HUES64 (cell line): ENCODE measurements at regions not wholly inside any gene's neighbourhood (a gene's known extent, or its start where the extent isn't known, plus 50 kb on each side); places are given as distances from the start of the nearest gene placed in this dataset.

Source experiments
- H3K27ac ChIP-seq: 2 replicates; pipeline ENCODE4 v1.7.0; 2013; ENCODE audit warnings: low read depth, low read length, inconsistent platforms
- H3K27me3 ChIP-seq: 2 replicates; pipeline ENCODE4 v1.6.1; 2013; ENCODE audit warnings: mild to moderate bottlenecking, low read length; ENCODE audit not compliant: insufficient read depth
- H3K36me3 ChIP-seq: 2 replicates; pipeline ENCODE4 v1.6.1; 2013; ENCODE audit warnings: mild to moderate bottlenecking, low read length; ENCODE audit not compliant: insufficient read depth
- H3K4me1 ChIP-seq: 2 replicates; pipeline ENCODE4 v1.6.1; 2013; ENCODE audit warnings: mild to moderate bottlenecking, low read length, moderate library complexity; ENCODE audit not compliant: insufficient read depth
- H3K4me3 ChIP-seq: 2 replicates; pipeline ENCODE4 v1.5.1; 2013; ENCODE audit warnings: mild to moderate bottlenecking, low read length, moderate library complexity
- H3K9ac ChIP-seq: 2 replicates; pipeline ENCODE4 v1.6.1; 2013; ENCODE audit warnings: mild to moderate bottlenecking, low read depth, low read length
- H3K9me3 ChIP-seq: 2 replicates; pipeline ENCODE4 v1.6.1; 2013; ENCODE audit warnings: low read depth, low read length; ENCODE audit not compliant: insufficient read depth
- WGBS: fragments of 150-250, 120-280 bp; methylation state at CpG from one replicate; pipeline ENCODE4 v1.1.7; 2013; ENCODE audit warnings: missing lambda C conversion rate; 5-methylcytosine and 5-hydroxymethylcytosine counted together

DNA sequence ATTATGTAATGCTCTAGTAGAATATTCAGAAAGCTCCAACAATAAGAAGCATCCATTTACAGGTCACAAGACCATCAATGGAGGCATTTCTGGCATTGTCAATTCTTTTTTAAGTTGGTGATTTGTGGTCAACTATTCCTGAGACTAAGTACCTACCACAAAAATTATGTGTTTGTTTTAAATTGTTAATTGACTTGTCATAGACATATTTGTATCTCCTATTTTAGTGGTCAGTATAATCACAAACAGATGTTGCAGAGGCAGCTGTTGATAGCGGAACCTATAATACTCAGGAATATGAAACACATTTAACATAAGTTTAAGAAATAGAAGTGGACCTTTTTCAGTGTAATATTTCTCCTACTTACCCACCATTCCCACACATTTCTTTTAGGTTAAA is 430.1 kb downstream of the CCDC85A start:
- H3K27me3 ChIP-seq = no peaks in the 10 kb centered on the region
- H3K9me3 ChIP-seq = no peaks in the 10 kb centered on the region
- no peaks in the 10 kb centered on the region for H3K36me3 ChIP-seq
- 0 out of 2 replicates have a peak, but pooled peaks cover 3% of the 10 kb centered on the region for H3K4me1 ChIP-seq
- no peak overlapping the region for H3K27ac ChIP-seq
- no CpG with 5 or more reads among the region's 1 CpG for WGBS
- no peak overlapping the region for H3K4me3 ChIP-seq
- no peak overlapping the region for H3K9ac ChIP-seq

DNA sequence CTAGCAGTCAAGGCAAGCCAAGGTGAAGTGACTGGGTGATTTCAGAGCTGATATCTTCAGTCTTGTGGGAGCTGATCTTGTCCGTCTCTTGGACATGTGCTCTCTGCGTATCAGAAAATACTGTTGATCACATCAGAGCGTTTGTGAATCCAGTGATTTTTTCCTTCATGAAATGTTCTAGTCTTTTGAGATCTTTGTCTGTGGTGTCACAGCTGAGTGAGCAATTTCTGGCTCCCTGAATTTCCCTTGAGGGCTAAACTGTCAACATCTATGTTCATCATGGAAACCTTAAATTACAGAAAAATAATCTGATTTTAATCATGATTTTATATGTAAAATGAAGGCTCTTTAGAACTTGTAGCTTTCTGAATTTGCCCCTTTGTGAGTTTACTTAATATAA is 432.0 kb downstream of the CCDC85A start:
- H3K9ac ChIP-seq = no peak overlapping the region
- H3K27ac ChIP-seq = no peak overlapping the region
- WGBS = 73% methylated on average over 3 of the region's 3 CpGs
- H3K4me3 ChIP-seq = no peak overlapping the region
- H3K4me1 ChIP-seq = no peaks in the 10 kb centered on the region
- H3K36me3 ChIP-seq = no peaks in the 10 kb centered on the region
- no peaks in the 10 kb centered on the region for H3K27me3 ChIP-seq
- H3K9me3 ChIP-seq = no peaks in the 10 kb centered on the region

DNA sequence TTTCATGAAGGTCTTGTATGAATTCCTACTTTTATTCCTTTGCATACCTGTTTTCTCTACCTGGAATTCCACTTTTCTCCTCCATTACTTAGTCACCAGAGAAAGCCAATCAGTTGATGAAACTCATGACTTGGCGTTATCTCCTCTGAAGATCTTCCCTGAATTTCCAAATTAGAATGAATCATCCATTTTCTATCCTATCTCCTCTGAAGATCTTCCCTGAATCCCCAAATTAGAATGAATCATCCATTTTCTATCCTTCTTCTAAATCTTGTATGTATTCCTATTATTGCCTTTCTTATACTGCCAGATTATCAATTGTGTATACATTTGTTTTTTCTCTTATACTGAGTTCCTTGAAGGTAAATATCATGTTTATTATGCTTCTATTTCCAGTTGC is 440.4 kb downstream of the CCDC85A start:
- H3K9me3 ChIP-seq = no peaks in the 10 kb centered on the region
- WGBS = 90% methylated on average over 1 of the region's 1 CpG
- H3K27ac ChIP-seq = no peak overlapping the region
- H3K36me3 ChIP-seq = no peaks in the 10 kb centered on the region
- no peaks in the 10 kb centered on the region for H3K4me1 ChIP-seq
- no peak overlapping the region for H3K4me3 ChIP-seq
- no peak overlapping the region for H3K9ac ChIP-seq
- H3K27me3 ChIP-seq = no peaks in the 10 kb centered on the region

DNA sequence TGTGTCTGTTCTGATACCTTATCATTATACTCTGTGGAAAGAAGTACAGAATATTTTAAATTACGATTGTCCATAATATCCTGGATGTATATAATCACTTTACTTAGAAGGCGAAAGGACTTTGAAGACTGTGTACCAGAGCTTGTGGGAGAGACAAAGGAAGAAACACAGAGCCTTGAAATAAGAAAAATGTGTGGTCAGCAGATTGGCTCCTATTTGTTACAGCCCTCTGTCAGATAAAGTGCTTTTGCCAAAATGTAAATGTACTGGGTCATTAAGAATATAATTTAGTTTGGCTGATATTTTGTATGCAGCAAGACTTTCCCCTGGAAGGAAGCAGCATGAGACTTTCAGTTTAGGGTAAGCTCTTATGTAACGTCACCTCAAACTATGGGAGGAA is 443.1 kb downstream of the CCDC85A start:
- Histone ChIP-seq H3K9ac (no peak overlapping the region), H3K9me3 (no peaks in the 10 kb centered on the region), H3K4me3 (no peak overlapping the region), H3K4me1 (no peaks in the 10 kb centered on the region), H3K36me3 (no peaks in the 10 kb centered on the region), H3K27ac (no peak overlapping the region), H3K27me3 (no peaks in the 10 kb centered on the region)
- 91% methylated on average over 2 of the region's 3 CpGs for WGBS

DNA sequence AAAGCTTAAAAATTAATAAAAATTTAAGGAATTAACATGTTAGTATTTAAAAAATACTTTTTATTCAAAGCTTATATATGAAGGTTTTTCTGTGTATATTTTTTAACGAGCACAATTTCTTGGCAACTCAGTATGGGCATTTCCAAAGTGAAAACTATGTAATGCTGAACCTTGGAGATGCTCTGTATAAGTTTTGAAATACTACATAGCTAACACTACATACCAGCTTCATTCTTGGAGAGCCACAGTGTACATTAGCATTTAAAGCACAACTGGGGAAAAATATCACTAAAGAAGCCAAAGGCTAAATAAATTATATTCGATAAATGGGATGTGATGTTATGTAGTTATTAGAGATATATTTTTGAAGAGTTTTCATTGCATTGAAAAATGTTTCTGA is 446.5 kb downstream of the CCDC85A start:
- Histone ChIP-seq H3K9ac (no peak overlapping the region), H3K9me3 (no peaks in the 10 kb centered on the region), H3K4me1 (no peaks in the 10 kb centered on the region), H3K36me3 (no peaks in the 10 kb centered on the region), H3K27ac (no peak overlapping the region), H3K4me3 (no peak overlapping the region), H3K27me3 (no peaks in the 10 kb centered on the region)
- 100% methylated on average over 2 of the region's 2 CpGs for WGBS

DNA sequence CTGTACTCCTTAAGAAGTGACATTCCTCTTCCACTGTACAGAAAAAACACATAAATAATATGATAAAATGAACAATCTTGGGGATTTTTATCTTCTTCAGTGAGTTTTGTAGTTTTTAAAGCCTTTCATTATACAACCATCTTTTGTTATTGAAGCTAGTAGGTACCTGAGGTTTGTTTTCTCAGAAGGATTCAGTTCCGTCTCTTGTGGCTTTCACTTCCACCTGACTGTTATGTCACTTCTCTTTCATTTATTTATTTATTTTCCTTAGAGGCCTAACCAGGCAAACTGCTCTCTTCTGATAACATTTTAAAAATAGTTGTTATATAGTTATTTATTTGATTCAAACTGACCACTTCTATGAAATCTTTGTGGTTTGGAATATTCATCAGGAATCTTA is 464.2 kb downstream of the CCDC85A start:
- no peaks in the 10 kb centered on the region for H3K36me3 ChIP-seq
- WGBS = 40% methylated on average over 1 of the region's 1 CpG
- no peak overlapping the region for H3K27ac ChIP-seq
- no peak overlapping the region for H3K9ac ChIP-seq
- no peaks in the 10 kb centered on the region for H3K4me1 ChIP-seq
- H3K9me3 ChIP-seq = no peaks in the 10 kb centered on the region
- H3K4me3 ChIP-seq = no peak overlapping the region
- H3K27me3 ChIP-seq = no peaks in the 10 kb centered on the region

DNA sequence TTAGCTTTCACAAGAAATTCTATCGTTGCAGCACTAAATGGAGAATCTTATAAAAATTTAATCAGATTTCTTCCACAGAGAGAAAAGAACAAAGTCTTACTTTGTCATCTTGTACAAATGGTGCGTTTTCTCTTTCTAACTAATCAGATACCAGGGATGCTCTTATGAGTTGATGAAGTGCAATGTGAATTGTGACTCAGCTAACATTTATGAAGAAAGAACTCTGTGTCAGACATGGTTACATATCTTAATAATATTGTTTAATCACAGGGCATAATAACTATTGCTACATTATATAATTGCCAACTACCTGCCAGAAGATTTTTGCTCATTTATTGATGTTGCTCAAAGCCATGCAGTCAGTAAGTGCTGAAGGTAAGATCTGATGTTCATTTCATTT is 465.0 kb downstream of the CCDC85A start:
- no peaks in the 10 kb centered on the region for H3K36me3 ChIP-seq
- H3K4me1 ChIP-seq = no peaks in the 10 kb centered on the region
- H3K9me3 ChIP-seq = no peaks in the 10 kb centered on the region
- H3K27me3 ChIP-seq = no peaks in the 10 kb centered on the region
- no peak overlapping the region for H3K4me3 ChIP-seq
- H3K9ac ChIP-seq = no peak overlapping the region
- 100% methylated on average over 1 of the region's 2 CpGs for WGBS
- no peak overlapping the region for H3K27ac ChIP-seq

DNA sequence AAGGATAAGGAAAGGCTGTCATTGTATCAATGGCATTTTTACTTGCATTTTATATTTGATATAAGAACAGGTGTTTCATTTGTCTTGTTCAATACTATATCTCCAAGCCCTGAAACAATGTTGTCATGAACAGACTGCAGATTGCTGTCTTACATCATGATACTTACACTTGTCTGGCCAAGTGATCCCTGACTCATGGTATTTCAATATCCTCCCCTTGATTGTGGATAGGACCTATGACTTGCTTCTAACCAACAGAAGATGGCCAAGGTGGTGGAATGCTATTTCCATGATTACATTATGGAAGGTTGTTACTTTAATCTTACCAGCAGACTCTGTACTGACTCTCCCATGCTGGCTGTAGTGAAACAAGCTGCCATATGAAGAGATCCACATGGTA is 471.1 kb downstream of the CCDC85A start:
- H3K4me3 ChIP-seq = no peak overlapping the region
- H3K27ac ChIP-seq = no peak overlapping the region
- H3K9ac ChIP-seq = no peak overlapping the region
- no peaks in the 10 kb centered on the region for H3K27me3 ChIP-seq
- no peaks in the 10 kb centered on the region for H3K36me3 ChIP-seq
- no peaks in the 10 kb centered on the region for H3K4me1 ChIP-seq
- no peaks in the 10 kb centered on the region for H3K9me3 ChIP-seq

DNA sequence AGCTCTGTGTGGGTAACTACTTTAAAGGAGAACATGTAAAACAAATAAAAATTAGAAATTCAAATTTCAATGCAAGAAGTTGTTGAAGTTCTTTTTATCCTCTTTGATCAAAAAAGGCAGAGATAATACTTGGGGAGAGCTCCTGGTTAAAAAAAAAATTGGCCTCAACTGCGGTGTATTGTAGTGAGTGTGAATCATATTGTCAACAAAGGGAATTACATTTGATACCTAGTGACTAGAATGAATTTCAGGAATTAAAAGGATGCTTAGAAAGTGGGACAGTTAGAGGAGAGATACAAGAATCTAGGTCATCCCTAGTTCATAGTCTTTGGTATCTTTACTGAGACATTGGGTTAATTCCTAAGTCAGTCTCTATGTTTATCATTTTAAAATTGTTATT is 473.0 kb downstream of the CCDC85A start:
- H3K4me1 ChIP-seq = no peaks in the 10 kb centered on the region
- H3K9me3 ChIP-seq = no peaks in the 10 kb centered on the region
- H3K9ac ChIP-seq = no peak overlapping the region
- no peak overlapping the region for H3K4me3 ChIP-seq
- no peak overlapping the region for H3K27ac ChIP-seq
- no peaks in the 10 kb centered on the region for H3K27me3 ChIP-seq
- H3K36me3 ChIP-seq = no peaks in the 10 kb centered on the region
- 100% methylated on average over 1 of the region's 1 CpG for WGBS

DNA sequence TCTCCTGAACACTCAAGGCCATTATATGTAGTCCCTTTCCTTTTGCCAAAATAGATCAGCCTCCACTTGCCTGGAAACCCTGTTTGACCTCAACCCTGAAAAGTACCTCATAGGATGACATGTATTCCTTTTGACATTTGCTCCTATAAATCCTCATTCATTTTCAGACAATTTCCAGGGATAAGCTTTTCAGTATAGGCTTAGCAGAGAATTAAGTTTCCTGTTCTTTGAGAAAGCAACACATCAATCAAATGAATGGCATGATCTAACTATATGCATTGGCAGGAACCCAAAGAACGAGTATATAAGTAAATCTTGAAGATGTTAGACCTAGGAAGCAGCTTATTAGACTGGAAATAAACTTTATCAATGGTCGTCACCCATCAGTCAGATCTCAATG is 483.0 kb downstream of the CCDC85A start:
- H3K27ac ChIP-seq = no peak overlapping the region
- no peak overlapping the region for H3K4me3 ChIP-seq
- 86% methylated on average over 2 of the region's 2 CpGs for WGBS
- 0 out of 2 replicates have a peak, but pooled peaks cover 4% of the 10 kb centered on the region for H3K9me3 ChIP-seq
- H3K9ac ChIP-seq = no peak overlapping the region
- no peaks in the 10 kb centered on the region for H3K27me3 ChIP-seq
- H3K36me3 ChIP-seq = no peaks in the 10 kb centered on the region
- H3K4me1 ChIP-seq = no peaks in the 10 kb centered on the region

DNA sequence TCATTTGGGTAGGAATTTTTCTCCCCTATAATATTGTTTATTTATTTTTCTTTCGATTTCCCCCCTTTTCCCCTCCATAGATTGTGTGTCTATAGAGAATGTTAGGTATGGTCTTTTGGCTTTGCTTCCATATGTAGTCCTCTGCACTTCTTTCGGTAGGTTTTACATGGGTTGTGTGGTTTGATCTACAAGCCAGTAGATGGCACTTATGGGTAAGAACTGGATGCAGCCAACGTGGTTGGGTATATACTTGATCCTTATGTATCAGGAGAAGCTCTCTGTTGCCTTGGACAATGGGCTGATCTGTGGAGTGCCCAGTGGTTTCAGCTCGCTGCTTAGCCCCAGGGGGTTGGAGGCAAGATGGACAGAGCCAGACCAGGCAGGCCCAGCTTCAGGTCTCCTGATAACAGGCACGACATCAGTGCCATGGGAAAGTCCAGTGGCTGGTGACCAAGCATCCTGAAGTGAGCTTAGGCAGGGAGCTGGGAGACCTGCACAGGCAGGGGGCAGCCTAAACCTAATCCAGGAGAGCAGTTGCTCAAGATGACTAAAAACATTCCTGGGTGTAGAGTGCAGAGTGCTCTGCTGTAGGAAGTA is 488.3 kb downstream of the CCDC85A start:
- 69% methylated on average over 4 of the region's 5 CpGs for WGBS
- peaks cover 22% of the 10 kb centered on the region for H3K9me3 ChIP-seq
- H3K27ac ChIP-seq = no peak overlapping the region
- no peaks in the 10 kb centered on the region for H3K4me1 ChIP-seq
- H3K36me3 ChIP-seq = no peaks in the 10 kb centered on the region
- no peak overlapping the region for H3K4me3 ChIP-seq
- no peak overlapping the region for H3K9ac ChIP-seq
- H3K27me3 ChIP-seq = no peaks in the 10 kb centered on the region

DNA sequence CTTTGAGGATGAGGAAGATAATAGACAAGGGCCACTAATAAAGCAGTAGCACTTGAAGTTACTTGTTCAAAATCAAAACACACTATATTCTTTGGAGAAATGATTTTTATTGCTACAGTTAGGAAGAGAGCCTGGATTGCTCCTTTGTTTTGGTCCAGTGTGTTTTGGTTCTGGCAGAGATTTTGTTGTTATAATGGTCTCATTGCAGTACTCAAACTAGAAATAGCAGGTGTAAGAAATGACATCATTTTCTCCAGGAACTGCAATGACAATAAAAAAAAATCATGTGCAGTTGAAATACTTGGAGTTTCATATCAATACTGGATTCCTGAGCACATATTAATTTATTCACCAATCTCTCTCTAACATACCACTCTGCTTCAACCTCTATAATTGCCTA is 490.3 kb downstream of the CCDC85A start:
- Histone ChIP-seq H3K27ac (no peak overlapping the region), H3K27me3 (no peaks in the 10 kb centered on the region), H3K36me3 (no peaks in the 10 kb centered on the region), H3K4me1 (no peaks in the 10 kb centered on the region), H3K9me3 (peaks cover 22% of the 10 kb centered on the region), H3K9ac (no peak overlapping the region), H3K4me3 (no peak overlapping the region)
